ENCODE measurements at regions not wholly inside any gene's neighbourhood (a gene's known extent, or its start where the extent isn't known, plus 50 kb on each side); places are given as distances from the start of the nearest gene placed in this dataset.

- CTCF ChIA-PET: no interaction called here
Measured at GRCh38 chr6:149147195-149147594, 170.3 kb upstream of the TAB2 start.

GRCh38 chr6:149147938-149148718 lies 169.4 kb upstream of the TAB2 start:
- ChIA-PET POLR2A (no interaction called here), CTCF (no interaction called here)
- H3K4me1 Mint-ChIP-seq (ENCODE audit: low read depth): peaks cover 55% of the 10 kb centered on the region
- Histone ChIP-seq H3K4me3 (ENCODE audit: low read length) (no peak overlapping the region), H3K36me3 (ENCODE audit: insufficient read depth, low read length) (no peaks in the 10 kb centered on the region), H3K27me3 (ENCODE audit: control insufficient read depth in 1 of 2, insufficient read depth in 2 of 2, low read length in 2 of 2) (no peaks in the 10 kb centered on the region), H3K9me3 (ENCODE audit: control insufficient read depth in 1 of 2, insufficient read depth in 1 of 2, low read length in 2 of 2) (peaks cover 0 to 1% of the 10 kb centered on the region in 2 experiments), H3K4me1 (ENCODE audit: insufficient read depth, low read length) (peaks cover 50% of the 10 kb centered on the region), H3K27ac (ENCODE audit: low read depth in 1 of 2, low read length in 2 of 2) (peak overlapping the region; percentile 53 to 68)
- no peak for TF ChIP-seq CTCF (IDR thresholded peaks at IDR 0.05)
- ATAC-seq (ENCODE audit: poor library complexity): peak; percentile 90
- H3K4me3 Mint-ChIP-seq: peak overlapping the region; percentile 1
- H3K27ac Mint-ChIP-seq: peak overlapping the region; percentile 76
- peaks cover 4% of the 10 kb centered on the region for H3K9me3 Mint-ChIP-seq
- intact Hi-C loops (cut with DNase I, micrococcal nuclease): loop anchor here in 1 of 2 experiments (5.0 kb wide), 1 partner anchor 66 kb away; no protein-coding TSS in a partner anchor
- no peaks in the 10 kb centered on the region for H3K27me3 Mint-ChIP-seq
- DNase-seq: peak in 5 of 14 experiments; percentile 15 to 83 (median 69)
- peaks cover 25% of the 10 kb centered on the region for H3K36me3 Mint-ChIP-seq (ENCODE audit: low read depth)

More at GRCh38 chr6:149147195-149147594, 170.3 kb upstream of the TAB2 start:
- intact Hi-C loops (cut with DNase I, micrococcal nuclease): loop anchor here in 1 of 2 experiments (5.0 kb wide), 1 partner anchor 65 kb away; no protein-coding TSS in a partner anchor
- DNase-seq (no peak), ATAC-seq (ENCODE audit: poor library complexity) (no peak)
- Histone ChIP-seq H3K4me1 (ENCODE audit: insufficient read depth, low read length) (peaks cover 40% of the 10 kb centered on the region), H3K36me3 (ENCODE audit: insufficient read depth, low read length) (no peaks in the 10 kb centered on the region), H3K27me3 (ENCODE audit: control insufficient read depth in 1 of 2, insufficient read depth in 2 of 2, low read length in 2 of 2) (no peaks in the 10 kb centered on the region), H3K9me3 (ENCODE audit: control insufficient read depth in 1 of 2, insufficient read depth in 1 of 2, low read length in 2 of 2) (peaks cover 0 to 5% of the 10 kb centered on the region in 2 experiments), H3K27ac (ENCODE audit: low read depth in 1 of 2, low read length in 2 of 2) (peak overlapping the region; percentile 7 to 68), H3K4me3 (ENCODE audit: low read length) (no peak overlapping the region)
- Mint-ChIP-seq H3K27ac (peak overlapping the region; percentile 76), H3K4me3 (peak overlapping the region; percentile 21), H3K27me3 (no peaks in the 10 kb centered on the region), H3K36me3 (ENCODE audit: low read depth) (peaks cover 28% of the 10 kb centered on the region), H3K9me3 (peaks cover 4% of the 10 kb centered on the region), H3K4me1 (ENCODE audit: low read depth) (peaks cover 46% of the 10 kb centered on the region)
- POLR2A ChIA-PET: no interaction called here
- TF ChIP-seq CTCF (IDR thresholded peaks at IDR 0.05): no peak

- H3K27ac ChIP-seq (ENCODE audit: low read depth in 1 of 2, low read length in 2 of 2): no peak overlapping the region
- no peaks in the 10 kb centered on the region for H3K27me3 ChIP-seq (ENCODE audit: control insufficient read depth in 1 of 2, insufficient read depth in 2 of 2, low read length in 2 of 2)
- TF ChIP-seq CTCF (IDR thresholded peaks at IDR 0.05): no peak
- POLR2A ChIA-PET: interaction anchor here (1.1 kb wide), 1 partner anchor 9 kb away, joined by 3 read pairs; no protein-coding TSS in a partner anchor
- H3K9me3 ChIP-seq (ENCODE audit: control insufficient read depth in 1 of 2, insufficient read depth in 1 of 2, low read length in 2 of 2): no peaks in the 10 kb centered on the region
- H3K27ac Mint-ChIP-seq: no peak overlapping the region
- H3K36me3 Mint-ChIP-seq (ENCODE audit: low read depth): peaks cover 17% of the 10 kb centered on the region
- peaks cover 70% of the 10 kb centered on the region for H3K4me1 Mint-ChIP-seq (ENCODE audit: low read depth)
- H3K4me1 ChIP-seq (ENCODE audit: insufficient read depth, low read length): peaks cover 63% of the 10 kb centered on the region
- no peaks in the 10 kb centered on the region for H3K36me3 ChIP-seq (ENCODE audit: insufficient read depth, low read length)
- no peak overlapping the region for H3K4me3 Mint-ChIP-seq
- CTCF ChIA-PET: no interaction called here
- intact Hi-C loops (cut with DNase I, micrococcal nuclease): loop anchor here in 1 of 2 experiments (5.0 kb wide), 1 partner anchor 67 kb away; no protein-coding TSS in a partner anchor
- DNase-seq: no peak
- peaks cover 4% of the 10 kb centered on the region for H3K9me3 Mint-ChIP-seq
- H3K27me3 Mint-ChIP-seq: no peaks in the 10 kb centered on the region
- no peak overlapping the region for H3K4me3 ChIP-seq (ENCODE audit: low read length)
- no peak for ATAC-seq (ENCODE audit: poor library complexity)
Measured at GRCh38 chr6:149149653-149150052, 167.9 kb upstream of the TAB2 start.

Data from CD4-positive, alpha-beta T cell (primary cell).